ENCODE measurements at regions not wholly inside any gene's neighbourhood (a gene's known extent, or its start where the extent isn't known, plus 50 kb on each side); places are given as distances from the start of the nearest gene placed in this dataset.

DNA sequence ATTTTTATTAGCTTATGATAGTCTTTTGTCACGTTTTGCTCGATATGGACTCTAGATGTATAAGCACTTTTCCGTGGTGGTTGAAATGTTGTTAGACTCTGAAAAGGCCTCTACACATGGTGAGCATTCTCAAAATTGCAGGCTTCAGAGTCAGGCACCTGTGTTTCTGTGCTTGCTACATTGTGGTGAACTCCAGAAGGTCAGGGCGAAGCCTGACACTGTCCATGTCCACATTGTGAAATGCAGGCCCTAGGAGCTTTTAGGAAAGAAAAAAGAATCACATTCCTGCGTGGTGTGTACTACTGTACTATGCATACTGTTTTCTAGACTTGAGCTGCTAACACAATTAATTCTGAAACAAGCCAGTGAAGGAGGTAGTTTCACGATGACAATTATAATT, 86.3 kb downstream of the HS3ST1 start:
- DNase-seq (ENCODE audit: low spot score, unreplicated experiment), result no peak
- Mint-ChIP-seq H3K4me1 (ENCODE audit: low read depth) (peaks cover 24% of the 10 kb centered on the region), H3K36me3 (ENCODE audit: insufficient read depth) (no peaks in the 10 kb centered on the region), H3K9me3 (ENCODE audit: low read depth) (no peaks in the 10 kb centered on the region), H3K27me3 (no peaks in the 10 kb centered on the region), H3K27ac (no peak overlapping the region), H3K4me3 (ENCODE audit: low read depth) (no peak overlapping the region)
- no peak for TF ChIP-seq CTCF (IDR thresholded peaks at IDR 0.05; ENCODE audit: unreplicated experiment)

GRCh38 chr4:11341337-11342043, 87.2 kb downstream of the HS3ST1 start:
- Mint-ChIP-seq H3K4me1 (ENCODE audit: low read depth) (peaks cover 24% of the 10 kb centered on the region), H3K36me3 (ENCODE audit: insufficient read depth) (no peaks in the 10 kb centered on the region), H3K27ac (no peak overlapping the region), H3K4me3 (ENCODE audit: low read depth) (no peak overlapping the region), H3K9me3 (ENCODE audit: low read depth) (no peaks in the 10 kb centered on the region), H3K27me3 (no peaks in the 10 kb centered on the region)
- no peak for DNase-seq (ENCODE audit: low spot score, unreplicated experiment)
- no peak for TF ChIP-seq CTCF (IDR thresholded peaks at IDR 0.05; ENCODE audit: unreplicated experiment)

DNA sequence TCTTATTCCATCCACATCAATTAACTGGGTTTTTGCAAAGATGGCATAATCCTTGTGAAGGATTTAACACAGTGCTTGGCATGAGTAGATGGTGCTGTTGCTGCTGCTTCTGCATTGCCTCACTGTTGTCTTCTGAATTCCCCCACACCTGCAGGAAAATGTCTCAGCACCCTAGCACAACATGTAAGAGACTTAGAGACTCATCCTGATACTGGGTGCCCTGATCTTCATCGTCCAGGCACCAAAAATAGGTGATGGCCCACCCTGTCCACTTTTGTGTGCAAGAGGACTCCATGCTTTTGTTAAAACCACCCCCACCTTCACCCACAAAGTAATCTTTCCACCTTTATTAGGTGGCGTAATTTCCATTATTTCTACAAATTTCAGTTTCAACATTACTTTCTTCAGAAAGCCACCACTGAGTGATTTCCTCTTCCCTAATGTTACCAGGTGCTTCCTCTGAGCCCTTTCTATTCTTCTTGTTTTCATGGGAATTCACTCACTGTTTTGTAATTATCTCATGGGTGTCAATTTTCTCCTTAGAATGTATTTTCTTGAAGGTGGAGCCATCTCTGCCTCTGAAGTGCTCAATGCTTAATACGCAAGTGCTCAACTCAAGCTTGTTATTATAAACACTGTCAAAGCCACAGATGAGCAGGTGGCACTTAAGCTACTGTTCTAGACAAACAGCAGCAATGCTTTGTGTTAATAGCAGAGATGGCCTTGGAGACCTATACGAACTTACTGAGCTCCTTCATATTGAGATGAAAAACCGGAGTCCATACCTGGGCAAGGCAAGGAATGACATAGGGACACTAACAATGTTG, 89.5 kb downstream of the HS3ST1 start:
- Mint-ChIP-seq H3K27ac (no peak overlapping the region), H3K4me1 (ENCODE audit: low read depth) (peaks cover 37% of the 10 kb centered on the region), H3K4me3 (ENCODE audit: low read depth) (no peak overlapping the region), H3K9me3 (ENCODE audit: low read depth) (no peaks in the 10 kb centered on the region), H3K27me3 (no peaks in the 10 kb centered on the region), H3K36me3 (ENCODE audit: insufficient read depth) (no peaks in the 10 kb centered on the region)
- DNase-seq (ENCODE audit: low spot score, unreplicated experiment), result no peak
- no peak for TF ChIP-seq CTCF (IDR thresholded peaks at IDR 0.05; ENCODE audit: unreplicated experiment)

- no peaks in the 10 kb centered on the region for H3K9me3 Mint-ChIP-seq (ENCODE audit: low read depth)
- no peaks in the 10 kb centered on the region for H3K27me3 Mint-ChIP-seq
- no peaks in the 10 kb centered on the region for H3K36me3 Mint-ChIP-seq (ENCODE audit: insufficient read depth)
- no peak for DNase-seq (ENCODE audit: low spot score, unreplicated experiment)
- no peak overlapping the region for H3K27ac Mint-ChIP-seq
- no peak overlapping the region for H3K4me3 Mint-ChIP-seq (ENCODE audit: low read depth)
- peaks cover 32% of the 10 kb centered on the region for H3K4me1 Mint-ChIP-seq (ENCODE audit: low read depth)
- TF ChIP-seq CTCF (IDR thresholded peaks at IDR 0.05; ENCODE audit: unreplicated experiment), result no peak
These were observed 91.4 kb downstream of the HS3ST1 start for GRCh38 chr4:11337287-11337686.

DNA sequence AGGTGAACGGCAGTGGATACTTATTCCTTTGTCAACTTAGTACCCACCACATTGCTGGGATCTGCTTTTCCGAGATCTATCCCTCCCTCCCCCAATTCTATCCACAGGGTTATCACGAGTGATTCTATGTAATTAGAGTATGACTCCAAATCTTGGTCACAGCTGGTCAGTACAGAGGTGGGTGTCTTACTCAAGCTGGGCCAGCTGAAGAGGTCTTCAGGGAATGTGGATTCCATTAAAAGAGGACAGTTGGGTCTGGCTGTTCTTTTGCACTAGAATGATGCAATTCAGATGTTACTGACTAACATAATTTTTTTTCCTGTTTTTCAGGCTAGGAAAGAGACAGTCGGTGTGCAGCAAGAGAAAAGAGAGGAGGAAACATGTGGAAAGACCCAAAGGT, 92.3 kb downstream of the HS3ST1 start:
- DNase-seq (ENCODE audit: low spot score, unreplicated experiment), result no peak
- peaks cover 1% of the 10 kb centered on the region for H3K36me3 Mint-ChIP-seq (ENCODE audit: insufficient read depth)
- H3K9me3 Mint-ChIP-seq (ENCODE audit: low read depth), result peaks cover 4% of the 10 kb centered on the region
- no peaks in the 10 kb centered on the region for H3K27me3 Mint-ChIP-seq
- no peak overlapping the region for H3K27ac Mint-ChIP-seq
- H3K4me1 Mint-ChIP-seq (ENCODE audit: low read depth), result peaks cover 30% of the 10 kb centered on the region
- H3K4me3 Mint-ChIP-seq (ENCODE audit: low read depth), result no peak overlapping the region
- no peak for TF ChIP-seq CTCF (IDR thresholded peaks at IDR 0.05; ENCODE audit: unreplicated experiment)

Measured in progenitor cell of endocrine pancreas (in vitro differentiated cells).